ENCODE measurements at regions not wholly inside any gene's neighbourhood (a gene's known extent, or its start where the extent isn't known, plus 50 kb on each side); places are given as distances from the start of the nearest gene placed in this dataset.

DNA sequence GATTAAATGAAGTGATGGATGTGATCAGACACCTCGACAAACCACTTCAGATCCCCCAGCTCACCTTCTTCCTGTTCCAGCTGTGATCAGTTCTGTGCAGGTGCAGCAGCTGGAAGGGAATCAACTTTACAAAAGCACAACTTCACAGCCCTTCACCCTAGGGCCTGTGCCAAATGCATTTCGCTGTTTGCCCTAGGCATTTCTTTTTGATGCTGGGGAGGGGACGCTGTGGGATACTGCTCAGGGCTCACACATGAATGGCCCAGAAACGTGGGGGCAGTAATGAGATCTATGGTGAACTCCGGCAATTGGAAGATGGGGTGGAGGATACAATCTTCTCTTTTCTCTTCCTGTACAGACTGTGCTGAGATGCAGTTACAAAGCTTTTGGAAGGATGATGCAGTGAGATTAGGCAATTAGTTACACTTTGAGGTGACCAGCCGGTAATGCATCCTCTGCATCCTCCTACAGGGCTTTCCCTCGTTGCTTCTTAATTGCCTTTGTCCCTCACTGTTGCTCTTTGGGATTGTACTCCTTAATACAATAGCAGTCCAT, 215.1 kb upstream of the PITX2 start:
- no peak overlapping the region for H3K27ac ChIP-seq (ENCODE audit: low read depth, low read length)
- H3K9ac ChIP-seq (ENCODE audit: low read depth, low read length): no peak overlapping the region
- 0 out of 2 replicates have a peak, but pooled peaks cover 6% of the 10 kb centered on the region for H3K4me1 ChIP-seq (ENCODE audit: control insufficient read depth, insufficient read depth, low read length)
- H3K27me3 ChIP-seq (ENCODE audit: control insufficient read depth, insufficient read depth, low read length): no peaks in the 10 kb centered on the region
- H3K9me3 ChIP-seq (ENCODE audit: control insufficient read depth, insufficient read depth, low read length): no peaks in the 10 kb centered on the region
- no peak overlapping the region for H3K4me3 ChIP-seq (ENCODE audit: low read depth, low read length)
- no peaks in the 10 kb centered on the region for H3K36me3 ChIP-seq (ENCODE audit: control insufficient read depth, insufficient read depth, low read length)

DNA sequence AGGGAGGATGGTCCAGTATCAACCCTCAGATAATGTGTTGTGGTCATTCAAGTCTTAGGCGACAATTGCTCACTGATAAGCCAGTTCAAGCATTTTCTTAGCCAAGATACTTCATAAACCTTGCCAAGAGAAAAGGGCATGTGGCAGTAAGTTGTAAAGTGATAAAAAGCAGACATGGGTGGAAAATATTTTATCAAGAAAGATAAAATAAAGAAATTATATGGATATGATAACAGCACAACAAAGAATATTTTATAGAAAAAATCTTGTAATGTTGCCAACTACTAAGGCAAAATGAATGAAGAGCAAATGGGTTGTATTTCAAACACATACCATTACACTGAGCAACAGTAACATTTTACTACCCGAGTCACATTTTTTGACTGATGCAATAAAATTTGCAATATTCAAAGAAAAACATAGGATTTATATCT, 217.4 kb upstream of the PITX2 start:
- Histone ChIP-seq H3K4me1 (ENCODE audit: control insufficient read depth, insufficient read depth, low read length) (0 out of 2 replicates have a peak, but pooled peaks cover 6% of the 10 kb centered on the region), H3K9ac (ENCODE audit: low read depth, low read length) (no peak overlapping the region), H3K4me3 (ENCODE audit: low read depth, low read length) (no peak overlapping the region), H3K9me3 (ENCODE audit: control insufficient read depth, insufficient read depth, low read length) (no peaks in the 10 kb centered on the region), H3K27me3 (ENCODE audit: control insufficient read depth, insufficient read depth, low read length) (no peaks in the 10 kb centered on the region), H3K36me3 (ENCODE audit: control insufficient read depth, insufficient read depth, low read length) (no peaks in the 10 kb centered on the region), H3K27ac (ENCODE audit: low read depth, low read length) (no peak overlapping the region)

DNA sequence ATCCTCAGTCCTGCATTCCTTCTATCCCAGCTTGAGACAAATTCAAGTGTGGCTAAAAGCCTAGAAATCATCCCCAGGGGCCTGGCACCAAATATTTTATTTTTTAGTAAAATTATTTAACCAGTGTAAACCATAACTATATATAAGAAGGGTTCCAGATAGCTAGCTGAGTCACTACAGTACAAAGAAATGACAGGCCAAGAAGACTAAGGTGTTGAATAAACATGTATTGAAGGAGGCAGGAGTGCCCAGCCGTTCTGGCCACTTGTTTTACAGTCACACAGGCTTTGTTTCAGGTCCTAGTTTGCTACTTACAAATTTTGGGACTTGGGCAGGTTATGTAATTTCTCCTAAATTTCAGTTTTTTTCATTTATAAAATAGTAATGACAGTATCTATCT, 225.9 kb upstream of the PITX2 start:
- Histone ChIP-seq H3K27me3 (ENCODE audit: control insufficient read depth, insufficient read depth, low read length) (no peaks in the 10 kb centered on the region), H3K27ac (ENCODE audit: low read depth, low read length) (no peak overlapping the region), H3K4me1 (ENCODE audit: control insufficient read depth, insufficient read depth, low read length) (no peaks in the 10 kb centered on the region), H3K4me3 (ENCODE audit: low read depth, low read length) (no peak overlapping the region), H3K36me3 (ENCODE audit: control insufficient read depth, insufficient read depth, low read length) (no peaks in the 10 kb centered on the region), H3K9ac (ENCODE audit: low read depth, low read length) (no peak overlapping the region), H3K9me3 (ENCODE audit: control insufficient read depth, insufficient read depth, low read length) (no peaks in the 10 kb centered on the region)

GRCh38 chr4:110849461-110849860, 226.6 kb upstream of the PITX2 start:
- H3K9me3 ChIP-seq (ENCODE audit: control insufficient read depth, insufficient read depth, low read length): no peaks in the 10 kb centered on the region
- no peak overlapping the region for H3K9ac ChIP-seq (ENCODE audit: low read depth, low read length)
- no peaks in the 10 kb centered on the region for H3K4me1 ChIP-seq (ENCODE audit: control insufficient read depth, insufficient read depth, low read length)
- no peak overlapping the region for H3K4me3 ChIP-seq (ENCODE audit: low read depth, low read length)
- H3K27me3 ChIP-seq (ENCODE audit: control insufficient read depth, insufficient read depth, low read length): no peaks in the 10 kb centered on the region
- H3K27ac ChIP-seq (ENCODE audit: low read depth, low read length): no peak overlapping the region
- no peaks in the 10 kb centered on the region for H3K36me3 ChIP-seq (ENCODE audit: control insufficient read depth, insufficient read depth, low read length)

- Histone ChIP-seq H3K27me3 (ENCODE audit: control insufficient read depth, insufficient read depth, low read length) (no peaks in the 10 kb centered on the region), H3K36me3 (ENCODE audit: control insufficient read depth, insufficient read depth, low read length) (no peaks in the 10 kb centered on the region), H3K27ac (ENCODE audit: low read depth, low read length) (no peak overlapping the region), H3K4me1 (ENCODE audit: control insufficient read depth, insufficient read depth, low read length) (no peaks in the 10 kb centered on the region), H3K9me3 (ENCODE audit: control insufficient read depth, insufficient read depth, low read length) (no peaks in the 10 kb centered on the region), H3K9ac (ENCODE audit: low read depth, low read length) (no peak overlapping the region), H3K4me3 (ENCODE audit: low read depth, low read length) (no peak overlapping the region)
Observed at GRCh38 chr4:110850461-110851442, 227.9 kb upstream of the PITX2 start.

DNA sequence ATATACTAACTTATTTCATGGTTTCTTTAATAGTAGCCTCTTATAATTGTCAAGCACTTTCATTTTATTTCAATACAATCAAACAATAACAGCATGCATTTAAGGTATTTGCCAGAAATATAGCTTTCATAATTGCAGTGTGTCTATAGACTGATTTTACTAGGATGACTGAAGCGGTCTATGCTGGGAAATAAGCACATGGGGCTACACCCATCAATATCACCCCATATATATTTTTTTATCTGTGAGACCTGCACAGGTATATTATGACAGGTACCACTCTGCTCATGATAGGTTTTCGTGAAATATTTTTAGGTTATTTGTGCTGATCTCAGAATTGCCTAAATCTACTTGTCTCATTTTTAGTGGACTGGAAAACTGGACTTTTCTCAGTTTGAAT, 229.1 kb upstream of the PITX2 start:
- Histone ChIP-seq H3K36me3 (ENCODE audit: control insufficient read depth, insufficient read depth, low read length) (no peaks in the 10 kb centered on the region), H3K27me3 (ENCODE audit: control insufficient read depth, insufficient read depth, low read length) (no peaks in the 10 kb centered on the region), H3K4me3 (ENCODE audit: low read depth, low read length) (no peak overlapping the region), H3K9ac (ENCODE audit: low read depth, low read length) (no peak overlapping the region), H3K9me3 (ENCODE audit: control insufficient read depth, insufficient read depth, low read length) (no peaks in the 10 kb centered on the region), H3K4me1 (ENCODE audit: control insufficient read depth, insufficient read depth, low read length) (no peaks in the 10 kb centered on the region), H3K27ac (ENCODE audit: low read depth, low read length) (no peak overlapping the region)

- Histone ChIP-seq H3K36me3 (ENCODE audit: control insufficient read depth, insufficient read depth, low read length) (no peaks in the 10 kb centered on the region), H3K9ac (ENCODE audit: low read depth, low read length) (no peak overlapping the region), H3K27ac (ENCODE audit: low read depth, low read length) (no peak overlapping the region), H3K27me3 (ENCODE audit: control insufficient read depth, insufficient read depth, low read length) (no peaks in the 10 kb centered on the region), H3K4me1 (ENCODE audit: control insufficient read depth, insufficient read depth, low read length) (no peaks in the 10 kb centered on the region), H3K4me3 (ENCODE audit: low read depth, low read length) (no peak overlapping the region), H3K9me3 (ENCODE audit: control insufficient read depth, insufficient read depth, low read length) (no peaks in the 10 kb centered on the region)
Observed at GRCh38 chr4:110852793-110853192, 229.9 kb upstream of the PITX2 start.

GRCh38 chr4:110853242-110853641, 230.4 kb upstream of the PITX2 start:
- Histone ChIP-seq H3K4me1 (ENCODE audit: control insufficient read depth, insufficient read depth, low read length) (no peaks in the 10 kb centered on the region), H3K36me3 (ENCODE audit: control insufficient read depth, insufficient read depth, low read length) (no peaks in the 10 kb centered on the region), H3K27ac (ENCODE audit: low read depth, low read length) (no peak overlapping the region), H3K9me3 (ENCODE audit: control insufficient read depth, insufficient read depth, low read length) (no peaks in the 10 kb centered on the region), H3K27me3 (ENCODE audit: control insufficient read depth, insufficient read depth, low read length) (no peaks in the 10 kb centered on the region), H3K9ac (ENCODE audit: low read depth, low read length) (no peak overlapping the region), H3K4me3 (ENCODE audit: low read depth, low read length) (no peak overlapping the region)

DNA sequence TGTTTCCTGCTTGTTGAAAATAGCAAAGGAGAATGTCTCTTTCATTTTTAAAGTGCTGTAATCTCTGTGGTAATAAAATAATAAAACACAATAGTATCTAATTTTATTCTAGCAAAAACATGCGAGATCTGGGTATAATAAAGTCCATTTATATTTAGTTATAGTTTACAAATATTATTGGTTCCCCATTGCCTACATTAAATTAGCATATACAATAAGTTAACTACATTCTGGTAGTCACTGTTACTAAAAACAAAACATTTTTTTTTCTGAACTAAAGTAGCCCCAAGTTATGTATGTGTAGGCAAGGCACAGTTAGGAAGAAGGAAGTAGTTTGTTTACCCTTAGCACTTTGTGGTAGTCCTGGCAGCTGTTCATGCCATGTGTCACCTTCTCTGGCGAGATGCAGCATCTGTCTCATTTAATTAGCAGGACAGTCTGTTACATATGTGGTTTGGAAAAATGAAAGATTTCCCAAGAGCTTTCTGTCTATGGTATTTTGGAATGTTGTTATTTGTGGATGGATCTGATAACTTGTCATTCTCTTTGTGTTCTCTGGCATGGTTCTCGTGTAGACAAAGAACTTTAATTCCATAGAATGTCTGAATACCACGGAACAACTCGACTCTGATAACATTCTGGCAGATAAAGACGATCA, 231.3 kb upstream of the PITX2 start:
- Histone ChIP-seq H3K9me3 (ENCODE audit: control insufficient read depth, insufficient read depth, low read length) (no peaks in the 10 kb centered on the region), H3K9ac (ENCODE audit: low read depth, low read length) (no peak overlapping the region), H3K4me3 (ENCODE audit: low read depth, low read length) (no peak overlapping the region), H3K27me3 (ENCODE audit: control insufficient read depth, insufficient read depth, low read length) (no peaks in the 10 kb centered on the region), H3K36me3 (ENCODE audit: control insufficient read depth, insufficient read depth, low read length) (no peaks in the 10 kb centered on the region), H3K27ac (ENCODE audit: low read depth, low read length) (no peak overlapping the region), H3K4me1 (ENCODE audit: control insufficient read depth, insufficient read depth, low read length) (no peaks in the 10 kb centered on the region)

- Histone ChIP-seq H3K27me3 (ENCODE audit: control insufficient read depth, insufficient read depth, low read length) (no peaks in the 10 kb centered on the region), H3K27ac (ENCODE audit: low read depth, low read length) (no peak overlapping the region), H3K4me3 (ENCODE audit: low read depth, low read length) (no peak overlapping the region), H3K9me3 (ENCODE audit: control insufficient read depth, insufficient read depth, low read length) (no peaks in the 10 kb centered on the region), H3K9ac (ENCODE audit: low read depth, low read length) (no peak overlapping the region), H3K4me1 (ENCODE audit: control insufficient read depth, insufficient read depth, low read length) (no peaks in the 10 kb centered on the region), H3K36me3 (ENCODE audit: control insufficient read depth, insufficient read depth, low read length) (no peaks in the 10 kb centered on the region)
Observed at GRCh38 chr4:110860125-110860524, 237.2 kb upstream of the PITX2 start.

GRCh38 chr4:110860901-110861300, 238.0 kb upstream of the PITX2 start:
- H3K9ac ChIP-seq (ENCODE audit: low read depth, low read length): no peak overlapping the region
- H3K9me3 ChIP-seq (ENCODE audit: control insufficient read depth, insufficient read depth, low read length): no peaks in the 10 kb centered on the region
- H3K4me1 ChIP-seq (ENCODE audit: control insufficient read depth, insufficient read depth, low read length): no peaks in the 10 kb centered on the region
- no peaks in the 10 kb centered on the region for H3K36me3 ChIP-seq (ENCODE audit: control insufficient read depth, insufficient read depth, low read length)
- H3K4me3 ChIP-seq (ENCODE audit: low read depth, low read length): no peak overlapping the region
- no peaks in the 10 kb centered on the region for H3K27me3 ChIP-seq (ENCODE audit: control insufficient read depth, insufficient read depth, low read length)
- no peak overlapping the region for H3K27ac ChIP-seq (ENCODE audit: low read depth, low read length)

Measured in HUES48 (cell line).